ENCODE measurements at regions not wholly inside any gene's neighbourhood (a gene's known extent, or its start where the extent isn't known, plus 50 kb on each side); places are given as distances from the start of the nearest gene placed in this dataset.

- TF ChIP-seq CTCF (IDR thresholded peaks at IDR 0.05; ENCODE audit: control insufficient read depth, insufficient read depth, low read depth, low read length, missing control alignments) = no peak
- H3K4me3 ChIP-seq (ENCODE audit: control insufficient read depth, low read depth, low read length) = no peak overlapping the region
- DNase-seq (ENCODE audit: low read depth) = no peak
Observed at GRCh38 chr2:180927030-180927686, 53.2 kb upstream of the UBE2E3 start.

- no peak for TF ChIP-seq CTCF (IDR thresholded peaks at IDR 0.05; ENCODE audit: control insufficient read depth, insufficient read depth, low read depth, low read length, missing control alignments)
- no peak overlapping the region for H3K4me3 ChIP-seq (ENCODE audit: control insufficient read depth, low read depth, low read length)
Observed at GRCh38 chr2:180925700-180926099, 54.7 kb upstream of the UBE2E3 start.

GRCh38 chr2:180924063-180924462 is 56.3 kb upstream of the UBE2E3 start:
- no peak for DNase-seq (ENCODE audit: low read depth)
- TF ChIP-seq CTCF (IDR thresholded peaks at IDR 0.05; ENCODE audit: control insufficient read depth, insufficient read depth, low read depth, low read length, missing control alignments) = no peak
- H3K4me3 ChIP-seq (ENCODE audit: control insufficient read depth, low read depth, low read length) = no peak overlapping the region

More at GRCh38 chr2:180925700-180926099, 54.7 kb upstream of the UBE2E3 start:
- DNase-seq (ENCODE audit: low read depth) = no peak

GRCh38 chr2:180910831-180911665 is 69.4 kb upstream of the UBE2E3 start:
- TF ChIP-seq CTCF (IDR thresholded peaks at IDR 0.05; ENCODE audit: control insufficient read depth, insufficient read depth, low read depth, low read length, missing control alignments) = no peak
- DNase-seq (ENCODE audit: low read depth) = no peak
- H3K4me3 ChIP-seq (ENCODE audit: control insufficient read depth, low read depth, low read length) = no peak overlapping the region

GRCh38 chr2:180907731-180908130 is 72.7 kb upstream of the UBE2E3 start:
- no peak overlapping the region for H3K4me3 ChIP-seq (ENCODE audit: control insufficient read depth, low read depth, low read length)
- TF ChIP-seq CTCF (IDR thresholded peaks at IDR 0.05; ENCODE audit: control insufficient read depth, insufficient read depth, low read depth, low read length, missing control alignments) = no peak
- DNase-seq (ENCODE audit: low read depth) = no peak

- no peak overlapping the region for H3K4me3 ChIP-seq (ENCODE audit: control insufficient read depth, low read depth, low read length)
- no peak for TF ChIP-seq CTCF (IDR thresholded peaks at IDR 0.05; ENCODE audit: control insufficient read depth, insufficient read depth, low read depth, low read length, missing control alignments)
Observed at GRCh38 chr2:180905461-180905860, 74.9 kb upstream of the UBE2E3 start.

More at GRCh38 chr2:180905461-180905860, 74.9 kb upstream of the UBE2E3 start:
- DNase-seq (ENCODE audit: low read depth) = no peak
